ENCODE measurements at regions not wholly inside any gene's neighbourhood (a gene's known extent, or its start where the extent isn't known, plus 50 kb on each side); places are given as distances from the start of the nearest gene placed in this dataset.
"Not testable (repeated sequence)": the region's sequence is repeated elsewhere in the genome, so short reads cannot be mapped to it uniquely, and the experiment has no call there.

- TF ChIP-seq CTCF (IDR thresholded peaks at IDR 0.05; ENCODE audit: low read depth, low read length): no peak
- DNase-seq: no peak
- H3K27ac ChIP-seq: no peak overlapping the region
- H3K9me3 ChIP-seq (ENCODE audit: severe bottlenecking): no peaks in the 10 kb centered on the region
- H3K27me3 ChIP-seq (ENCODE audit: insufficient read depth, low read depth, severe bottlenecking): no peaks in the 10 kb centered on the region
- no peaks in the 10 kb centered on the region for H3K36me3 ChIP-seq
- H3K4me3 ChIP-seq (ENCODE audit: low read depth, low read length): no peak overlapping the region
Measured at GRCh38 chr6:28633445-28634215, 107.9 kb downstream of the GPX5 start.

- Histone ChIP-seq H3K27me3 (ENCODE audit: insufficient read depth, low read depth, severe bottlenecking) (no peaks in the 10 kb centered on the region), H3K9me3 (ENCODE audit: severe bottlenecking) (peaks cover under 1% of the 10 kb centered on the region), H3K27ac (no peak overlapping the region), H3K36me3 (no peaks in the 10 kb centered on the region), H3K4me3 (ENCODE audit: low read depth, low read length) (peak overlapping the region; percentile 80)
- TF ChIP-seq CTCF (IDR thresholded peaks at IDR 0.05; ENCODE audit: low read depth, low read length): no peak
- no peak for DNase-seq
Measured at GRCh38 chr6:28634411-28634760, 108.7 kb downstream of the GPX5 start.

- 0 out of 2 replicates have a peak, but pooled peaks have one; percentile 0 for TF ChIP-seq CTCF (IDR thresholded peaks at IDR 0.05; ENCODE audit: low read depth, low read length)
- Histone ChIP-seq H3K27me3 (ENCODE audit: insufficient read depth, low read depth, severe bottlenecking) (no peaks in the 10 kb centered on the region), H3K36me3 (no peaks in the 10 kb centered on the region), H3K27ac (peak overlapping the region; percentile 66), H3K9me3 (ENCODE audit: severe bottlenecking) (peaks cover 6% of the 10 kb centered on the region), H3K4me3 (ENCODE audit: low read depth, low read length) (peak overlapping the region; percentile 80)
- peak; percentile 90 for DNase-seq
Measured at GRCh38 chr6:28634761-28635546, 109.3 kb downstream of the GPX5 start.

GRCh38 chr6:28635547-28636158 is 110.0 kb downstream of the GPX5 start:
- DNase-seq: peak; percentile 82
- no peaks in the 10 kb centered on the region for H3K36me3 ChIP-seq
- TF ChIP-seq CTCF (IDR thresholded peaks at IDR 0.05; ENCODE audit: low read depth, low read length): no peak
- H3K4me3 ChIP-seq (ENCODE audit: low read depth, low read length): peak overlapping the region; percentile 80
- peak overlapping the region; percentile 66 for H3K27ac ChIP-seq
- peaks cover 10% of the 10 kb centered on the region for H3K9me3 ChIP-seq (ENCODE audit: severe bottlenecking)
- H3K27me3 ChIP-seq (ENCODE audit: insufficient read depth, low read depth, severe bottlenecking): no peaks in the 10 kb centered on the region

GRCh38 chr6:28638787-28639430 is 113.2 kb downstream of the GPX5 start:
- H3K36me3 ChIP-seq: no peaks in the 10 kb centered on the region
- DNase-seq: no peak
- no peak overlapping the region for H3K4me3 ChIP-seq (ENCODE audit: low read depth, low read length)
- TF ChIP-seq CTCF (IDR thresholded peaks at IDR 0.05; ENCODE audit: low read depth, low read length): no peak
- H3K27me3 ChIP-seq (ENCODE audit: insufficient read depth, low read depth, severe bottlenecking): no peaks in the 10 kb centered on the region
- H3K9me3 ChIP-seq (ENCODE audit: severe bottlenecking): peaks cover 10% of the 10 kb centered on the region
- H3K27ac ChIP-seq: no peak overlapping the region

- DNase-seq; H3K27me3 ChIP-seq (ENCODE audit: insufficient read depth, low read depth, severe bottlenecking); H3K36me3 ChIP-seq; H3K27ac ChIP-seq; H3K4me3 ChIP-seq (ENCODE audit: low read depth, low read length); H3K9me3 ChIP-seq (ENCODE audit: severe bottlenecking): not testable (repeated sequence)
Measured at GRCh38 chr6:28639445-28640290, 114.0 kb downstream of the GPX5 start.
